WTC11 (cell line): ENCODE measurements at regions not wholly inside any gene's neighbourhood (a gene's known extent, or its start where the extent isn't known, plus 50 kb on each side); places are given as distances from the start of the nearest gene placed in this dataset.

Experiments used
- ATAC-seq: fragments of 200-7000 bp; cut with Tn5 transposase; 2 replicates; pipeline ENCODE4 v1.10.0; 2021; ENCODE audit warnings: mild to moderate bottlenecking, moderate library complexity
- CTCF ChIA-PET: fragments of 300-600 bp; sonication (Branson Sonifier 250); formaldehyde crosslinking; loops from one replicate; lab custom pipeline; 2021; ENCODE audit warnings: antibody characterized with exemption; lab: Charles Lee
- POLR2A ChIA-PET: fragments of 350-600 bp; sonication (Branson Sonifier 250); formaldehyde crosslinking; loops from one replicate; lab custom pipeline; 2021; ENCODE audit warnings: antibody characterized with exemption; lab: Charles Lee
- DNase-seq: peaks from one replicate; pipeline ENCODE4 v3.0.0; 2021; ENCODE audit warnings: low spot score
- H3K27ac Mint-ChIP-seq: 2 replicates; pipeline ENCODE4 v1.8.0; 2021; ENCODE audit warnings: mixed read lengths
- H3K27me3 Mint-ChIP-seq: 2 replicates; pipeline ENCODE4 v1.8.0; 2021; ENCODE audit warnings: low read depth, mild to moderate bottlenecking, moderate library complexity, mixed read lengths
- H3K36me3 Mint-ChIP-seq: 2 replicates; pipeline ENCODE4 v1.8.0; 2021; ENCODE audit warnings: mixed read lengths
- H3K4me1 Mint-ChIP-seq: 2 replicates; pipeline ENCODE4 v1.8.0; 2022; ENCODE audit warnings: mixed read lengths
- H3K4me3 Mint-ChIP-seq: 2 replicates; pipeline ENCODE4 v1.8.0; 2021; ENCODE audit warnings: mild to moderate bottlenecking, moderate library complexity, mixed read lengths
- H3K9me3 Mint-ChIP-seq: 2 replicates; pipeline ENCODE4 v1.8.0; 2021; ENCODE audit warnings: mixed read lengths
- ESRRA ChIP-seq: sonication (generic); formaldehyde crosslinking; IDR thresholded peaks from 2 replicates; pipeline ENCODE4 v1.8.1; 2022; ENCODE audit warnings: mild to moderate bottlenecking, missing genetic modification reagents, borderline replicate concordance
- ETV6 ChIP-seq: sonication (generic); formaldehyde crosslinking; IDR thresholded peaks from 2 replicates; pipeline ENCODE4 v1.8.1; 2022; ENCODE audit warnings: mild to moderate bottlenecking, missing genetic modification reagents
- FOXK1 ChIP-seq: sonication (generic); formaldehyde crosslinking; IDR thresholded peaks from 2 replicates; pipeline ENCODE4 v1.8.0; 2022; ENCODE audit warnings: mild to moderate bottlenecking, moderate library complexity, missing genetic modification reagents
- HMGA2 ChIP-seq: fragments of 250-450 bp; sonication (Bioruptor Pico); IDR thresholded peaks from 2 replicates; pipeline ENCODE4 v1.4.0; 2021; ENCODE audit warnings: mild to moderate bottlenecking, moderate library complexity
- NR2C2 ChIP-seq: sonication (generic); formaldehyde crosslinking; IDR thresholded peaks from 2 replicates; pipeline ENCODE4 v1.8.0; 2022; ENCODE audit warnings: mild to moderate bottlenecking, missing genetic modification reagents
- SP1 ChIP-seq: sonication (generic); formaldehyde crosslinking; conservative IDR thresholded peaks from 2 replicates; pipeline ENCODE4 v1.8.1; 2022; ENCODE audit warnings: missing genetic modification reagents
- ZNF121 ChIP-seq: sonication (generic); formaldehyde crosslinking; IDR thresholded peaks from 2 replicates; pipeline ENCODE4 v1.8.0; 2023; ENCODE audit warnings: missing genetic modification reagents
- ZNF138 ChIP-seq: sonication (generic); formaldehyde crosslinking; conservative IDR thresholded peaks from 2 replicates; pipeline ENCODE4 v1.8.1; 2022; ENCODE audit warnings: mild to moderate bottlenecking, moderate library complexity, missing genetic modification reagents
- ZNF416 ChIP-seq: fragments of 250-450 bp; sonication (Bioruptor Pico); IDR thresholded peaks from 2 replicates; pipeline ENCODE4 v1.9.0; 2021; ENCODE audit warnings: mild to moderate bottlenecking, inconsistent platforms
- TF ChIP-seq, protein P1 (sequence below): sonication (generic); formaldehyde crosslinking; IDR thresholded peaks from 2 replicates; pipeline ENCODE4 v1.8.1; 2023; ENCODE audit warnings: mild to moderate bottlenecking, missing genetic modification reagents
- TF ChIP-seq, protein P2 (sequence below): sonication (generic); formaldehyde crosslinking; IDR thresholded peaks from 2 replicates; pipeline ENCODE4 v1.8.0; 2022; ENCODE audit warnings: mild to moderate bottlenecking, missing genetic modification reagents
- TF ChIP-seq, protein P3 (sequence below): fragments of 250-450 bp; sonication (Bioruptor Pico); IDR thresholded peaks from 2 replicates; pipeline ENCODE4 v1.9.0; 2021; ENCODE audit warnings: moderate library complexity, mild to moderate bottlenecking, inconsistent platforms, borderline replicate concordance
- TF ChIP-seq, protein P4 (sequence below): sonication (generic); formaldehyde crosslinking; IDR thresholded peaks from 2 replicates; pipeline ENCODE4 v1.8.1; 2022; ENCODE audit warnings: low read depth, mild to moderate bottlenecking, moderate library complexity, missing genetic modification reagents, borderline replicate concordance

DNA sequence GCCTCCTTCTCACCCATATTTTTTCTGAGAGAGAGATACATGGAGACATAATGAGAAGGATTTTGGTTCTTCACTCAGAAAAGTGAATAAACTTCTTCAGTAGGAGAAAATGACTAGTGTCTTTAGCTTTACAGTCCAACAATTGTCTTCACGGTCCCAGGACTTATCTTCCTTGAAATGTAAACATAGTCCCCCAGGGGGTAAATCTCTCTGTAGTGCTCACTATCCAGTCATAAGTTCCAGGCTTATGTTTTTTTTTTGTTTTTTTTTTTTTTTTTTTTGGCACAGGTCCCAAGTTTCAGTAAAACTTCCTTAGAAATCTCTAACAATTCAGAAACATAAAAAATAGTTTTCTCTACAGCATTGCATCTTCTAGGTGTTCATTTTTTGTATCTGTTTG lies 890.2 kb upstream of the B3GALT2 start:
- ATAC-seq (no peak), DNase-seq (no peak)
- Mint-ChIP-seq H3K36me3 (0 out of 2 replicates have a peak, but pooled peaks cover 4% of the 10 kb centered on the region), H3K27me3 (no peaks in the 10 kb centered on the region), H3K9me3 (peaks cover 13% of the 10 kb centered on the region), H3K4me3 (no peak overlapping the region), H3K4me1 (peaks cover 5% of the 10 kb centered on the region; the same call in 1 of the 2 replicates), H3K27ac (no peak overlapping the region)
- TF ChIP-seq SP1 (CRISPR knock-in tag) (no peak), ETV6 (CRISPR knock-in tag) (no peak), ZNF416 (CRISPR knock-in tag) (no peak), FOXK1 (CRISPR knock-in tag) (no peak)
- TF ChIP-seq, protein P1, sequence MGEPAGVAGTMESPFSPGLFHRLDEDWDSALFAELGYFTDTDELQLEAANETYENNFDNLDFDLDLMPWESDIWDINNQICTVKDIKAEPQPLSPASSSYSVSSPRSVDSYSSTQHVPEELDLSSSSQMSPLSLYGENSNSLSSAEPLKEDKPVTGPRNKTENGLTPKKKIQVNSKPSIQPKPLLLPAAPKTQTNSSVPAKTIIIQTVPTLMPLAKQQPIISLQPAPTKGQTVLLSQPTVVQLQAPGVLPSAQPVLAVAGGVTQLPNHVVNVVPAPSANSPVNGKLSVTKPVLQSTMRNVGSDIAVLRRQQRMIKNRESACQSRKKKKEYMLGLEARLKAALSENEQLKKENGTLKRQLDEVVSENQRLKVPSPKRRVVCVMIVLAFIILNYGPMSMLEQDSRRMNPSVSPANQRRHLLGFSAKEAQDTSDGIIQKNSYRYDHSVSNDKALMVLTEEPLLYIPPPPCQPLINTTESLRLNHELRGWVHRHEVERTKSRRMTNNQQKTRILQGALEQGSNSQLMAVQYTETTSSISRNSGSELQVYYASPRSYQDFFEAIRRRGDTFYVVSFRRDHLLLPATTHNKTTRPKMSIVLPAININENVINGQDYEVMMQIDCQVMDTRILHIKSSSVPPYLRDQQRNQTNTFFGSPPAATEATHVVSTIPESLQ (CRISPR knock-in tag), result no peak
- TF ChIP-seq, protein P2, sequence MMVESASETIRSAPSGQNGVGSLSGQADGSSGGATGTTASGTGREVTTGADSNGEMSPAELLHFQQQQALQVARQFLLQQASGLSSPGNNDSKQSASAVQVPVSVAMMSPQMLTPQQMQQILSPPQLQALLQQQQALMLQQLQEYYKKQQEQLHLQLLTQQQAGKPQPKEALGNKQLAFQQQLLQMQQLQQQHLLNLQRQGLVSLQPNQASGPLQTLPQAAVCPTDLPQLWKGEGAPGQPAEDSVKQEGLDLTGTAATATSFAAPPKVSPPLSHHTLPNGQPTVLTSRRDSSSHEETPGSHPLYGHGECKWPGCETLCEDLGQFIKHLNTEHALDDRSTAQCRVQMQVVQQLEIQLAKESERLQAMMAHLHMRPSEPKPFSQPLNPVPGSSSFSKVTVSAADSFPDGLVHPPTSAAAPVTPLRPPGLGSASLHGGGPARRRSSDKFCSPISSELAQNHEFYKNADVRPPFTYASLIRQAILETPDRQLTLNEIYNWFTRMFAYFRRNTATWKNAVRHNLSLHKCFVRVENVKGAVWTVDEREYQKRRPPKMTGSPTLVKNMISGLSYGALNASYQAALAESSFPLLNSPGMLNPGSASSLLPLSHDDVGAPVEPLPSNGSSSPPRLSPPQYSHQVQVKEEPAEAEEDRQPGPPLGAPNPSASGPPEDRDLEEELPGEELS (CRISPR knock-in tag), result no peak
- ChIA-PET CTCF (no interaction called here), POLR2A (no interaction called here)

DNA sequence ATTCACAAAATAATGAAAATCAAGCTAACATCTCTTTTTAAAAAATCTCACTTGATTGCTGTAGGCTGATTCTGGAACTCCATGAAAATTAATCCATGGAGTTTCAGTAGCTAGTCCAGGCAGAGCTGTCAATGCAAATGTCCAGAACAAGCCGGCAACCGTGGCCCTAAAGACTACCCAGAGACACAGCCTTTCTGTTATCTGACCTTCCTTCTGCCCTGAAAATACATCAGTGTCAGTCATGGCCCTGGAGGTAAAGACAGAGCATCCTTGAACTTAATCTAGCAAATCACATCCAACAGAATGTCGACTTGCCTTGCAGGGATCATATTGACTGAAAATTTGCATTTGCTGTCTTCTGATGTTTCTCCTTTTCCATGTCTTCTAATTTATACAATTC lies 887.4 kb upstream of the B3GALT2 start:
- POLR2A ChIA-PET, result no interaction called here
- Mint-ChIP-seq H3K9me3 (peaks cover 13% of the 10 kb centered on the region), H3K4me1 (peaks cover 5% of the 10 kb centered on the region; the same call in 1 of the 2 replicates), H3K27me3 (no peaks in the 10 kb centered on the region), H3K4me3 (no peak overlapping the region), H3K27ac (no peak overlapping the region)
- no peak for ATAC-seq
- DNase-seq, result no peak
- CTCF ChIA-PET, result no interaction called here
- TF ChIP-seq, protein P3, sequence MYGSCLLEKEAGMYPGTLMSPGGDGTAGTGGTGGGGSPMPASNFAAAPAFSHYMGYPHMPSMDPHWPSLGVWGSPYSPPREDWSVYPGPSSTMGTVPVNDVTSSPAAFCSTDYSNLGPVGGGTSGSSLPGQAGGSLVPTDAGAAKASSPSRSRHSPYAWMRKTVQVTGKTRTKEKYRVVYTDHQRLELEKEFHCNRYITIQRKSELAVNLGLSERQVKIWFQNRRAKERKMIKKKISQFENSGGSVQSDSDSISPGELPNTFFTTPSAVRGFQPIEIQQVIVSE, result no peak
- no peak for TF ChIP-seq ZNF121 (CRISPR knock-in tag)
- TF ChIP-seq, all 79 proteins: peak for 0
- 0 out of 2 replicates have a peak, but pooled peaks cover 4% of the 10 kb centered on the region for H3K36me3 Mint-ChIP-seq

DNA sequence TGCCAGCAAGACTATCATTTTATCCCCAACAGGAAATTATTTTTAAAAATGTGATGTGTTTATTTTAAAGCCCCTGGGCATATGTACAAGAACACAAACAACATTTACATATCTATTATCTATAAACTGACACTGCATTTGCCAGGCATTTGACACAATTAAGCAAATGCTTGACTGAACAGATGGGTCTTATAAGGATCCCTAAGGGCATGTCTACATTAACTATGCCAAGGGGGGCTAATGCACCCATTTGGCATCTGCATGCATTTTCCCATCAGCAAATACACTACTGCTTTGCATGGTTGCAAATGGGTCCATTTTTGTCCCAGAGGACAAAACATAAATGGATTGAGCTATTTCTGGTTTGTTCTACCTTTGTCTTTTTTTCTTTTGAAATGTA lies 884.8 kb upstream of the B3GALT2 start:
- Mint-ChIP-seq H3K4me1 (0 out of 2 replicates have a peak, but pooled peaks cover 2% of the 10 kb centered on the region), H3K36me3 (0 out of 2 replicates have a peak, but pooled peaks cover 2% of the 10 kb centered on the region)
- TF ChIP-seq ESRRA (CRISPR knock-in tag), result no peak
- no peak for TF ChIP-seq HMGA2
- TF ChIP-seq, protein P4, sequence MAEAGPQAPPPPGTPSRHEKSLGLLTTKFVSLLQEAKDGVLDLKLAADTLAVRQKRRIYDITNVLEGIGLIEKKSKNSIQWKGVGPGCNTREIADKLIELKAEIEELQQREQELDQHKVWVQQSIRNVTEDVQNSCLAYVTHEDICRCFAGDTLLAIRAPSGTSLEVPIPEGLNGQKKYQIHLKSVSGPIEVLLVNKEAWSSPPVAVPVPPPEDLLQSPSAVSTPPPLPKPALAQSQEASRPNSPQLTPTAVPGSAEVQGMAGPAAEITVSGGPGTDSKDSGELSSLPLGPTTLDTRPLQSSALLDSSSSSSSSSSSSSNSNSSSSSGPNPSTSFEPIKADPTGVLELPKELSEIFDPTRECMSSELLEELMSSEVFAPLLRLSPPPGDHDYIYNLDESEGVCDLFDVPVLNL, result no peak
- TF ChIP-seq ZNF416 (CRISPR knock-in tag), result no peak
- TF ChIP-seq, protein P2 (CRISPR knock-in tag), result no peak
- no peak for TF ChIP-seq ZNF138 (CRISPR knock-in tag)
- TF ChIP-seq ZNF121 (CRISPR knock-in tag), result no peak
- no peak for TF ChIP-seq NR2C2 (CRISPR knock-in tag)
- TF ChIP-seq, all 79 proteins: peak for 0
- DNase-seq (no peak), ATAC-seq (no peak)
- peaks cover 2% of the 10 kb centered on the region for H3K9me3 Mint-ChIP-seq
- H3K4me3 Mint-ChIP-seq, result no peak overlapping the region
- ChIA-PET POLR2A (no interaction called here), CTCF (no interaction called here)
- H3K27ac Mint-ChIP-seq, result no peak overlapping the region
- no peaks in the 10 kb centered on the region for H3K27me3 Mint-ChIP-seq
